Thoracic aorta (tissue), 2 donors: ENCODE measurements at regions not wholly inside any gene's neighbourhood (a gene's known extent, or its start where the extent isn't known, plus 50 kb on each side); places are given as distances from the start of the nearest gene placed in this dataset.
"Not testable (repeated sequence)": the region's sequence is repeated elsewhere in the genome, so short reads cannot be mapped to it uniquely, and the experiment has no call there.

ENCODE experiments used
- ATAC-seq: fragments of 150-250 bp; one replicate; pipeline ENCODE4 v1.8.0; 2017; ENCODE audit warnings: low read depth; ENCODE audit not compliant: insufficient number of reproducible peaks, low FRiP score
- DNase-seq: peaks from one replicate; pipeline ENCODE4 v3.0.0-alpha.2; 2020; ENCODE audit warnings: low spot score
- H3K27ac ChIP-seq, 2 donors: fragments of 200-600 bp; sonication (generic); 1 replicate in 1 of 2; 2 replicates in 1 of 2; pipeline ENCODE4 v1.5.1; 2016; ENCODE audit warnings: mild to moderate bottlenecking in 2 of 2, moderate library complexity in 2 of 2
- H3K27me3 ChIP-seq: fragments of 200-600 bp; sonication (generic); replicated peaks from 2 replicates; pipeline ENCODE4 v1.6.0; 2016; ENCODE audit warnings: mild to moderate bottlenecking; ENCODE audit not compliant: insufficient read depth
- H3K36me3 ChIP-seq: fragments of 200-600 bp; sonication (generic); one replicate; pipeline ENCODE4 v1.5.1; 2016
- H3K4me1 ChIP-seq, 2 donors: fragments of 200-600 bp; sonication (generic); 1 replicate in 1 of 2; 2 replicates in 1 of 2; pipeline versions ENCODE4 v1.5.1 to v1.6.0; 2016; ENCODE audit warnings: low read depth in 2 of 2, mild to moderate bottlenecking in 1 of 2; ENCODE audit not compliant: control insufficient read depth in 1 of 2
- H3K4me3 ChIP-seq: fragments of 200-600 bp; sonication (generic); 2 replicates; pipeline ENCODE4 v1.5.1; 2016; ENCODE audit warnings: mild to moderate bottlenecking
- H3K9me3 ChIP-seq: fragments of 200-600 bp; sonication (generic); 2 replicates; pipeline ENCODE4 v1.5.1; 2016
- CTCF ChIP-seq: fragments of 200-600 bp; sonication (generic); IDR thresholded peaks from one replicate; pipeline ENCODE4 v1.5.1; 2019; ENCODE audit warnings: antibody characterized with exemption

- no peaks in the 10 kb centered on the region for H3K36me3 ChIP-seq
- DNase-seq (no peak), ATAC-seq (no peak)
- H3K4me3 ChIP-seq = no peak overlapping the region
- no peaks in the 10 kb centered on the region for H3K9me3 ChIP-seq
- H3K27me3 ChIP-seq = no peaks in the 10 kb centered on the region
- no peak for TF ChIP-seq CTCF
- H3K27ac ChIP-seq = no peak overlapping the region
- peaks cover 3 to 22% of the 10 kb centered on the region in 2 donors for H3K4me1 ChIP-seq
These were observed 54.3 kb upstream of the SGO1 start for GRCh38 chr3:20240154-20240883.

- H3K4me1 ChIP-seq = peaks cover 3 to 22% of the 10 kb centered on the region in 2 donors
- not testable (repeated sequence) for H3K27ac ChIP-seq, DNase-seq, H3K36me3 ChIP-seq, H3K9me3 ChIP-seq, H3K4me3 ChIP-seq, H3K27me3 ChIP-seq, ATAC-seq
These were observed 52.2 kb upstream of the SGO1 start for GRCh38 chr3:20238199-20238598.

- DNase-seq = no peak
- Histone ChIP-seq H3K4me1 (peaks cover 3 to 19% of the 10 kb centered on the region in 2 donors), H3K9me3 (no peaks in the 10 kb centered on the region), H3K4me3 (no peak overlapping the region), H3K36me3 (no peaks in the 10 kb centered on the region), H3K27me3 (no peaks in the 10 kb centered on the region), H3K27ac (no peak overlapping the region)
- no peak for TF ChIP-seq CTCF
- ATAC-seq = no peak
These were observed 50.6 kb upstream of the SGO1 start for GRCh38 chr3:20236603-20237002.
